Peyer's patch (tissue), 4 donors: ENCODE measurements at regions not wholly inside any gene's neighbourhood (a gene's known extent, or its start where the extent isn't known, plus 50 kb on each side); places are given as distances from the start of the nearest gene placed in this dataset.

ENCODE experiments used
- CTCF ChIP-seq, 6 experiments: fragments of 450-650 bp in 4 of 6; fragments of 200-600 bp in 2 of 6; sonication (generic) in 1 of 6; IDR thresholded peaks; one replicate each; pipeline ENCODE4 v1.5.1; 2017 to 2019; ENCODE audit warnings: antibody characterized with exemption in 6 of 6, mild to moderate bottlenecking in 3 of 6, moderate library complexity in 1 of 6
- POLR2A ChIP-seq, 2 donors: fragments of 450-650 bp; IDR thresholded peaks; one replicate each; pipeline ENCODE4 v1.5.1; 2017; ENCODE audit warnings: antibody characterized with exemption in 2 of 2, mild to moderate bottlenecking in 2 of 2, moderate library complexity in 2 of 2

GRCh38 chr2:136666-137065 is 90.4 kb upstream of the FAM110C start:
- TF ChIP-seq CTCF (IDR thresholded peaks at IDR 0.05) = no peak
- no peak for TF ChIP-seq POLR2A (IDR thresholded peaks at IDR 0.05)
